OCI-LY7 (cell line): ENCODE measurements at regions not wholly inside any gene's neighbourhood (a gene's known extent, or its start where the extent isn't known, plus 50 kb on each side); places are given as distances from the start of the nearest gene placed in this dataset.

Experiments
- BruUV-seq: library from RNA; stranded (reverse); fragments of 400-500 nt; replicated peaks from 2 replicates; lab custom pipeline; 2021; lab: Mats Ljungman, UMichigan
- CTCF ChIA-PET: fragments of 300-600 bp; sonication (Branson Sonifier 250); formaldehyde crosslinking; loops from one replicate; lab custom pipeline; 2022; ENCODE audit warnings: antibody characterized with exemption; ENCODE audit not compliant: unreplicated experiment; lab: Charles Lee
- POLR2A ChIA-PET: fragments of 300-600 bp; sonication (Branson Sonifier 250); formaldehyde crosslinking; loops from one replicate; lab custom pipeline; 2022; ENCODE audit warnings: antibody characterized with exemption; lab: Charles Lee
- DNase-seq: peaks from one replicate; pipeline ENCODE4 v3.0.0-alpha.2; 2015; ENCODE audit warnings: low spot score
- H2AFZ ChIP-seq: fragments of 200-600 bp; sonication (generic), shearing (Covaris generic); 2 replicates; pipeline ENCODE4 v1.6.1; 2014; ENCODE audit warnings: mild to moderate bottlenecking, antibody characterized with exemption, low read length, moderate library complexity
- H3K27ac ChIP-seq: fragments of 200-600 bp; sonication (generic); 2 replicates; pipeline ENCODE4 v1.5.1; 2014; ENCODE audit warnings: mixed run types, low read depth, mild to moderate bottlenecking, moderate library complexity, low read length, inconsistent platforms; ENCODE audit not compliant: poor library complexity, severe bottlenecking
- H3K36me3 ChIP-seq: fragments of 200-600 bp; sonication (generic); 2 replicates; pipeline ENCODE4 v1.6.1; 2014; ENCODE audit warnings: mild to moderate bottlenecking, antibody characterized with exemption, low read length, moderate library complexity, mixed read lengths; ENCODE audit not compliant: insufficient read depth
- H3K4me1 ChIP-seq: fragments of 200-600 bp; sonication (generic); 2 replicates; pipeline ENCODE4 v1.5.1; 2014; ENCODE audit warnings: mild to moderate bottlenecking, low read length; ENCODE audit not compliant: insufficient read depth, poor library complexity, severe bottlenecking
- H3K4me2 ChIP-seq: fragments of 200-600 bp; sonication (generic); 2 replicates; pipeline ENCODE4 v1.6.1; 2014; ENCODE audit warnings: mild to moderate bottlenecking, low read length
- H3K4me3 ChIP-seq: fragments of 200-600 bp; sonication (generic); 2 replicates; pipeline ENCODE4 v1.5.1; 2014; ENCODE audit warnings: mild to moderate bottlenecking, low read depth, low read length; ENCODE audit not compliant: poor library complexity, severe bottlenecking
- H3K79me2 ChIP-seq: fragments of 200-600 bp; sonication (generic); 2 replicates; pipeline ENCODE4 v1.6.1; 2016; ENCODE audit warnings: low read depth, mild to moderate bottlenecking, low read length, moderate library complexity, mixed read lengths; ENCODE audit not compliant: insufficient read depth
- H3K9me2 ChIP-seq: fragments of 200-600 bp; sonication (generic); 2 replicates; pipeline ENCODE4 v1.6.1; 2016; ENCODE audit warnings: mild to moderate bottlenecking, low read length, mixed read lengths; ENCODE audit not compliant: insufficient read depth
- H3K9me3 ChIP-seq: fragments of 200-600 bp; sonication (generic); 2 replicates; pipeline ENCODE4 v1.6.1; 2014; ENCODE audit warnings: mild to moderate bottlenecking, mixed run types, low read length, mixed read lengths
- H4K20me1 ChIP-seq: fragments of 200-600 bp; sonication (generic); 2 replicates; pipeline ENCODE4 v1.6.1; 2014; ENCODE audit warnings: mild to moderate bottlenecking, antibody characterized with exemption, low read length, moderate library complexity, mixed read lengths; ENCODE audit not compliant: insufficient read depth
- EZH2phosphoT487 ChIP-seq: fragments of 200-600 bp; sonication (generic); IDR thresholded peaks from 2 replicates; pipeline ENCODE4 v1.6.1; 2018; ENCODE audit warnings: low read depth, borderline replicate concordance, mild to moderate bottlenecking, mixed run types, antibody characterized with exemption, low read length, moderate library complexity, mixed read lengths
- intact Hi-C: fragments of 100-400 bp; cut with micrococcal nuclease; formaldehyde crosslinking; loops from one replicate; pipeline ENCODE4 v1.10.0; 2022; ENCODE audit not compliant: unreplicated experiment
- TF ChIP-seq, protein P1 (sequence below): fragments of 200-600 bp; sonication (generic); conservative IDR thresholded peaks from 2 replicates; pipeline ENCODE4 v1.5.1; 2014; ENCODE audit warnings: mild to moderate bottlenecking, antibody characterized with exemption, low read length, moderate library complexity, mixed read lengths

GRCh38 chr2:108073415-108074072 lies 87.2 kb downstream of the SLC5A7 start:
- no peaks in the 10 kb centered on the region for H3K4me1 ChIP-seq
- no peak overlapping the region for H2AFZ ChIP-seq
- intact Hi-C loops = no loop called here
- no peaks in the 10 kb centered on the region for H3K36me3 ChIP-seq
- DNase-seq = no peak
- no peaks in the 10 kb centered on the region for H3K79me2 ChIP-seq
- H4K20me1 ChIP-seq = no peaks in the 10 kb centered on the region
- TF ChIP-seq EZH2phosphoT487 = no peak
- TF ChIP-seq, protein P1, sequence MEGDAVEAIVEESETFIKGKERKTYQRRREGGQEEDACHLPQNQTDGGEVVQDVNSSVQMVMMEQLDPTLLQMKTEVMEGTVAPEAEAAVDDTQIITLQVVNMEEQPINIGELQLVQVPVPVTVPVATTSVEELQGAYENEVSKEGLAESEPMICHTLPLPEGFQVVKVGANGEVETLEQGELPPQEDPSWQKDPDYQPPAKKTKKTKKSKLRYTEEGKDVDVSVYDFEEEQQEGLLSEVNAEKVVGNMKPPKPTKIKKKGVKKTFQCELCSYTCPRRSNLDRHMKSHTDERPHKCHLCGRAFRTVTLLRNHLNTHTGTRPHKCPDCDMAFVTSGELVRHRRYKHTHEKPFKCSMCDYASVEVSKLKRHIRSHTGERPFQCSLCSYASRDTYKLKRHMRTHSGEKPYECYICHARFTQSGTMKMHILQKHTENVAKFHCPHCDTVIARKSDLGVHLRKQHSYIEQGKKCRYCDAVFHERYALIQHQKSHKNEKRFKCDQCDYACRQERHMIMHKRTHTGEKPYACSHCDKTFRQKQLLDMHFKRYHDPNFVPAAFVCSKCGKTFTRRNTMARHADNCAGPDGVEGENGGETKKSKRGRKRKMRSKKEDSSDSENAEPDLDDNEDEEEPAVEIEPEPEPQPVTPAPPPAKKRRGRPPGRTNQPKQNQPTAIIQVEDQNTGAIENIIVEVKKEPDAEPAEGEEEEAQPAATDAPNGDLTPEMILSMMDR = no peak
- H3K9me3 ChIP-seq = no peaks in the 10 kb centered on the region
- CTCF ChIA-PET = no interaction called here
- H3K27ac ChIP-seq = no peak overlapping the region
- no peak overlapping the region for H3K4me3 ChIP-seq
- no TSS peak for BruUV-seq
- POLR2A ChIA-PET = interaction anchor here (0.5 to 0.8 kb wide), 3 partner anchors 16 to 1293 kb away, joined by 3 read pairs; no protein-coding TSS in a partner anchor
- no peaks in the 10 kb centered on the region for H3K9me2 ChIP-seq
- no peak overlapping the region for H3K4me2 ChIP-seq

DNA sequence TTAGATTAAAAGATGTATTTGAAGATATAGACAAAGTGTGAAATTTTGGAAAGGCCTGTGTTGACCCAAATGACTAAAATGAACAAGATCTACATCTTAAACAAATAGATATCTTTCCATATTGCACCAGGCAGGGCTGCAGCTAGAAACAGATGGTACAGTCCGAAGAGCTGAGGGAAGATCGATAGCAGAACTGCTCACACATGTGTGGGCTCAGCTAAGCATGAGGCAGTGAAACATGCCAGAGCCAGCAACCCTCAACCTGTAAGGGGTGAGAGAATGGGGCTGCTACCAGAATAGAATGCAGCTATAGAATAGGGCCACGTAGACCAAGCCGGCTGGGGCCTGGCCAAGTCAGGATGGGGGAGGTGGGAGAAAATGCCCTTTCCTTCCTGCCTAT lies 87.8 kb downstream of the SLC5A7 start:
- Histone ChIP-seq H3K9me2 (no peaks in the 10 kb centered on the region), H3K79me2 (no peaks in the 10 kb centered on the region), H3K9me3 (no peaks in the 10 kb centered on the region), H4K20me1 (no peaks in the 10 kb centered on the region), H3K36me3 (no peaks in the 10 kb centered on the region), H3K4me3 (no peak overlapping the region), H3K4me2 (no peak overlapping the region), H3K4me1 (no peaks in the 10 kb centered on the region), H2AFZ (no peak overlapping the region), H3K27ac (no peak overlapping the region)
- ChIA-PET POLR2A (interaction anchor here (0.5 kb wide), 1 partner anchor 1293 kb away, joined by 3 read pairs; no protein-coding TSS in a partner anchor), CTCF (no interaction called here)
- intact Hi-C loops = no loop called here
- no peak for DNase-seq
- TF ChIP-seq EZH2phosphoT487 = no peak
- TF ChIP-seq, protein P1 = no peak
- BruUV-seq = no TSS peak

GRCh38 chr2:108074946-108075345 lies 88.6 kb downstream of the SLC5A7 start:
- DNase-seq = no peak
- ChIA-PET CTCF (no interaction called here), POLR2A (no interaction called here)
- TF ChIP-seq EZH2phosphoT487 = no peak
- TF ChIP-seq, protein P1 = no peak
- Histone ChIP-seq H3K4me2 (no peak overlapping the region), H4K20me1 (no peaks in the 10 kb centered on the region), H3K36me3 (no peaks in the 10 kb centered on the region), H3K4me1 (no peaks in the 10 kb centered on the region), H3K27ac (no peak overlapping the region), H3K9me2 (no peaks in the 10 kb centered on the region), H3K79me2 (no peaks in the 10 kb centered on the region), H3K9me3 (no peaks in the 10 kb centered on the region), H3K4me3 (no peak overlapping the region), H2AFZ (no peak overlapping the region)
- BruUV-seq = no TSS peak
- intact Hi-C loops = no loop called here
